GM12892 (cell line): ENCODE measurements at regions not wholly inside any gene's neighbourhood (a gene's known extent, or its start where the extent isn't known, plus 50 kb on each side); places are given as distances from the start of the nearest gene placed in this dataset.

Experiments used
- POLR2A ChIP-seq: IDR thresholded peaks from 2 replicates; pipeline ENCODE4 v1.6.1; 2011; ENCODE audit warnings: low read depth, low read length, control low read depth
- POLR2AphosphoS5 ChIP-seq: IDR thresholded peaks from 2 replicates; pipeline ENCODE4 v1.6.1; 2011; ENCODE audit warnings: low read depth, low read length, control low read depth

- TF ChIP-seq POLR2A (no peak), POLR2AphosphoS5 (no peak)
Measured at GRCh38 chr7:109529712-109530111, 960.0 kb downstream of the DNAJB9 start.
